ENCODE measurements at regions not wholly inside any gene's neighbourhood (a gene's known extent, or its start where the extent isn't known, plus 50 kb on each side); places are given as distances from the start of the nearest gene placed in this dataset.

GRCh38 chr4:3366893-3367775, 74.3 kb downstream of the RGS12 start:
- TF ChIP-seq ZFP30 (CRISPR knock-in tag; IDR thresholded peaks at IDR 0.05) = no peak
- TF ChIP-seq PATZ1 (CRISPR knock-in tag; IDR thresholded peaks at IDR 0.05; ENCODE audit: borderline replicate concordance) = no peak
- TF ChIP-seq TOX (CRISPR knock-in tag; IDR thresholded peaks at IDR 0.05; ENCODE audit: borderline replicate concordance) = no peak
- TF ChIP-seq ZNF565 (CRISPR knock-in tag; conservative IDR thresholded peaks at IDR 0.05; ENCODE audit: low read depth) = no peak
- no peak for TF ChIP-seq ZNF70 (CRISPR knock-in tag; IDR thresholded peaks at IDR 0.05)
- no peak for TF ChIP-seq RARB (CRISPR knock-in tag; IDR thresholded peaks at IDR 0.05)
- no peak for TF ChIP-seq CSRNP3 (CRISPR knock-in tag; IDR thresholded peaks at IDR 0.05)
